NCI-H2196 treated with DMSO at 0.1 percent for 48 hours (cell line): ENCODE measurements at regions not wholly inside any gene's neighbourhood (a gene's known extent, or its start where the extent isn't known, plus 50 kb on each side); places are given as distances from the start of the nearest gene placed in this dataset.

Experiments
- DNase-seq: peaks from one replicate; lab custom pipeline; 2025; ENCODE audit not compliant: unreplicated experiment; lab: John Stamatoyannopoulos, UW

DNA sequence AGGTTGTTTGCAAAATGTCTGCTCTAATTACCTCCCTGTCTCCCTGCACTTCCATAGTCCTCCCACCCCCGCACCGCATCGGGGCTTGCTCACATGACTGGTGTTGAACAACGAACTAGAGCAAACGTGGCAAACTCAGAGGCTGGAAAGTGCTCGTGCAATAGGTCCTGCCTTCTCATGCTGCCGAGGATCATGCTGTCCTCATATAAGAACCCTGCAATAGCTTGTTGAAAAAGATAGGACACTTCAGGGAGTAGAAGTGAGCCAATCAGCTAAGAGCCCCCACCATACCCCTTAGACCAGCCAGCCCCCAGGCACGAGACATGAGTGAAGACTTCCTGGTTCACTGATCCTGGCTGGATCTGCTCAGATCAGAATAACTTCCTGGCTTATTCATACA, 219.2 kb downstream of the C6orf118 start:
- DNase-seq: no peak

- no peak for DNase-seq
Measured at GRCh38 chr6:165086814-165087213, 222.6 kb downstream of the C6orf118 start.

- DNase-seq: no peak
Measured at GRCh38 chr6:165082636-165083035, 226.8 kb downstream of the C6orf118 start.

DNA sequence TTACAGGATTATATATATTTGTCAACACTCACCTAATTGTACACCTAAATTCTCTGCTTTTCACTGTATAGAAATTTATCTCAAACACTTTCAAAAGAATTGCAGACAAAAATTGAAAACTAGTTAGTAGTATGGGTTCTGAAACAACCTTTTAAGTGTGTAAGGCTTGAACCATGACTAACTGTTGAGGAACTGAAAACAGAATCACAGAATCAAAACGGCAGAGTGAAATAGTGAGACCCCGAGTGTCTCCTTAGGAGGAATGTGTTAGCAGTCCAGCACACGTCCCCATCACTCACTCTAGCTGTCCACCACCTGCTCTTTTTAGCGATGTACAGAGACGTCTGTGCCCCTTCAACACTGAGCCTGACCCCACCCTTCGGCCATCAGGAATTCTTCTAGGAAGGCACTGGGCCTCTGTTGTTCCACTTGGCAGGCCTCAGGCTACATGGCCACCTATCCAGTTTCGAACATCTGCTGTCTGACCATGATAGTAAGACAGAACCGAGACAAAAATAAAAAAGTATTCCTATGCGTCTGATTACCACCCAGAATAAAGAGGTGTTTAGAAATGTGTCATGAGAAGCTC, 227.4 kb downstream of the C6orf118 start:
- DNase-seq: no peak

DNA sequence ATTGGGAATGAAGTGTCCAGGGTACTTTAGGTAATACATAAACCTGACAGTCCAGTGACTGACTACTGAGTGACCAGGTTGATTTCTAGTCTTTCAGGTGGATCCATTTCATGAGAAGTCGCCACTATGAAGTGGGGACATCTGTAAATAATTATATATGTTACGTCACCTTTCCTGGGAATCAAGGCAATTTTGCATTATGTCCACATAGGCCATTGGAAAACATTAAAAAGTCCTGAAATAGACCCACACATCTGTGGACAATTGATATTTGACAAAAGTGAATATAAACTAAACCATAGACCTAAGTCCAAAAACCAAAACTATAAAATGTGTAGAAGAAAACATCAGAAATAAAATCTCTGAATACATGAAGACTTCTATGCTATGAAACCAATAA, 231.5 kb downstream of the C6orf118 start:
- no peak for DNase-seq

DNA sequence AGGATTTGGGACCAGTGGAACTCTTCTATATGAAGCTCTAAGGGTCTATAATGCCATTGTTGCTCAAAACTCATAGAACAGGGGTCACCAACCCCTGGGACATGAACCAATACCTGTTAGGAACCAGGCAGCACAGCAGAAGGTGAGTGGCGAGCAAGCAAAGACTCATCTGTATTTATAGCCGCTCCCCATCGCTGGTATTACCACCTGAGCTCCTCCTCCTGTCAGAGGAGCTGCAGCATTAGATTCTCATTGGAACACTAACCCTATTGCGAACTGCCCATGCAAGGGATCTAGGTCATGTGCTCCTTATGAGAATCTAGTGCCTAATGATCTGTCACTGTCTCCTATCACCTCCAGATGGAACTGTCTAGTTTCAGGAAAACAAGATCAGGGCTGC, 237.5 kb downstream of the C6orf118 start:
- DNase-seq: no peak

DNA sequence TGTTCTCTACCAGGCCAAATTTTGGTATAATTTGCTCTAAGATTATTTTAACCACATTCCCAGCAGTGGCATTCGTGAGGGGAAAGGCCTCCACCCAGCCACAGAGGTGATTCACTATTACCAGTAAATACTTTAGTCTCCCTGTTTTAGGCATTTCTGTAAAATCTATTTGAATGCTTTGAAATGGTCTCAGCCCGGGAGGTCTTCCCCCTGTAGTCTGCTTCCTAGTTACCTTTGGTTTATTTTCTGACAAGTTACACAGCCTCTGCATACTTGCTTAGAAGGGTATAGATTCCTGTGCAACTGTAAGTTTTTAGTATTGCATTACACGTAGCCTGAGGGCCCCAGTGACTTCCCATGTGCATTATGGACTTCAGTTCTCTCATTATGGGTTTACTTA, 248.7 kb downstream of the C6orf118 start:
- no peak for DNase-seq

- DNase-seq: no peak
Measured at GRCh38 chr6:165059032-165059431, 250.4 kb downstream of the C6orf118 start.

GRCh38 chr6:165056292-165056691, 253.1 kb downstream of the C6orf118 start:
- no peak for DNase-seq

- no peak for DNase-seq
Measured at GRCh38 chr6:165055231-165055630, 254.2 kb downstream of the C6orf118 start.

DNA sequence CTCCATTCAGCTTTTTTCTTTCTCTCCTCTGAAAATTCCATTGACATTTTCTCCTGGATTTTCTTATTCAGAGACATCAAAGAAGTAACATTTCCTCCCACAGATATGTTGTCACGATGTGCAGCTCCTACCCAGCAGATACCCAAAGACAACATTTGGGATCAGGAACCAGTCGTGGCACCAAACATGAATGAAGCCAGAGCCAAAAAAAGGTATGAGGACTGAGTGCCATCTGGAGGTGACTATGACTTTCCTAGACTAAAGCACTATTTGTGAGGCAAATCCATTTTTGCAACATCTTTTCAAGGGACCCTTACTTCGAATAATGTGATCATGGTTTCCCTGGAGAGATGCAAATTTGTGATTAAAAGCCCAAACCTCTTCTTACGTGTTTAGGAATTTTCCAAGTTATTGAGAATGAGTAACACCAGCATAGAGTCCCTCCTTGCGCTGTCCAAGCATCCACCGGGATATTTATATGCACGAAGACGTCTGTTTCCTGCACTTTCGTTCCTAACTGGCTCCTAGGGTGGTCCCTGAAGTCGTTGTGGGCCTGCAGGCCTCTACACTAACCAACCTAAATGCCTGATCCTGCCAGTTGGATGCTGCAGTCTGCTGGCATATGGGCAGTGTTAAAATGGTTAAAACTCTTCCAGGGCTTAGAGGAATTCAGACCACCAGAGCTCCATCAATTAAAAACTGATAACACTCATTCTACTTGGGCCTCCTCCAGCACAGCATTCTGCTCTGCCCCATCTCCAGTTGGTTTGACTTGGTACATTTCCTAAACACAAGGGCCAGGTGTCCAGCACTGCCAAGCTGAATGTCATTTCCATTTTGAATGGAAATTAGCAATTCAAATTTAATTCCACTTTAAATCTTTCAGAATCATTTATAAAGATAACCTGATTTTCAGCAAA, 256.6 kb downstream of the C6orf118 start:
- DNase-seq: no peak

DNA sequence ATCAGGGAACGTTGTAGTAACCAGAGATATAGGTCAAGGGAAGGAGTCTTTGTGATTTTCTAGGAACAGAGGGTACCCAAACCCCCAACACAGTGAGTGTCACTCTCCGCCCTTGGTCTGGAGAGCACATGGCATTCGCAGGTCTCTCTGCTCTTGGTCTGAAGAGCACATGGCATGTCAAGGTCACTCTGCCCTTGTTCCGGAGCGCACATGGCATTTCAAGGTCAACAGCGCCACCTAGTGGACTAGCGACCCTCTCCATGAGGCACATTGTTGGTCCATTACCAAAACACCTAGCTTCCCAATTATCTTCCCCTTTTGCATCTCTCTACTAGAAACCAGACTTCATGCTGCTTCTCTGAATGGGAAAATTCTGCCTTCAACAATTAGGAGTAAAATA, 260.0 kb downstream of the C6orf118 start:
- no peak for DNase-seq

DNA sequence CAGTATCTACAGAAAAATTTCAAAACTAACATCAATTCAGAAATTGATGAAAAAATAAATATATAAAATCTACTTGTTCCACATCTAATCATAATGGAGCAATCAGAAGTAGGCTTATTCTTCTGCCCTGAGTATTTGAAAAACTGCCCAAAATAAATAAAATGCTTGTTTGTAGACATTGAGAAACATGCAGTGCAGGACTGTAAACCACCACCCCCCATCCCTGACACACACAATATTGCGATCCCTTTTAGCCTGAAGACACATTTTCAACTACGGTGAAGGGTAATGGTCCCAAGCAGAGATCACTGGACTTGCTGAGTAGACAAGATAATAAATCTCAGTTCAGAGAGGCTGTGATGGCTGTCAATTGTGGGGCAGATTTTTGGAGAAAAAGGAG, 261.5 kb downstream of the C6orf118 start:
- no peak for DNase-seq

DNA sequence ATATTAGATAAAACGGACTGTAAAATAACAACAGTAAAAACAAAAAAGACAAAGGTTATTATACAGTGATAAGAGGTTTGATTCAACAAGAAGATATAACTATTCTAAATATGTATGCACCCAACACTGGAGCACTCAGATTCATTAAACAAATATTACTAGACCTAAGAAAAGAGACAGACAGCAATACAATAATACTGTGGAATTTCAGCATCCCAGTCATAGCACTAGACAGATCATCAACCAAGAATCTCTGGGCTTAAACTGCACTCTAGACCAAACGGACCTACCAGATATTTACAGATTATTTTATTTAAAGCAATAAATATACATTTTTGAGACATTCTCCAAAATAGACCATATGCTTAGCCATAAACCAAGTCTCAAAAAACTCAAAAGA, 263.8 kb downstream of the C6orf118 start:
- DNase-seq: no peak

- DNase-seq: no peak
Measured at GRCh38 chr6:165042912-165043311, 266.5 kb downstream of the C6orf118 start.

- DNase-seq: no peak
Measured at GRCh38 chr6:165040440-165040839, 269.0 kb downstream of the C6orf118 start.

GRCh38 chr6:165034271-165034741, 275.1 kb downstream of the C6orf118 start:
- DNase-seq: no peak

GRCh38 chr6:165031502-165031901, 277.9 kb downstream of the C6orf118 start:
- DNase-seq: no peak

GRCh38 chr6:165025040-165025439, 284.4 kb downstream of the C6orf118 start:
- DNase-seq: no peak

- no peak for DNase-seq
Measured at GRCh38 chr6:165019681-165020080, 289.7 kb downstream of the C6orf118 start.

- no peak for DNase-seq
Measured at GRCh38 chr6:165015676-165016075, 293.7 kb downstream of the C6orf118 start.

- no peak for DNase-seq
Measured at GRCh38 chr6:165013701-165014100, 295.7 kb downstream of the C6orf118 start.
